Ramos (cell line): ENCODE measurements at regions not wholly inside any gene's neighbourhood (a gene's known extent, or its start where the extent isn't known, plus 50 kb on each side); places are given as distances from the start of the nearest gene placed in this dataset.

Source experiments
- in situ Hi-C: fragments of 300-500 bp; cut with MboI; formaldehyde crosslinking; loops from one replicate; pipeline ENCODE4 v1.14.3; 2022; ENCODE audit warnings: low sequenced_read_pairs; ENCODE audit not compliant: unreplicated experiment

- in situ Hi-C loops = no loop called here
Observed at GRCh38 chr19:32202244-32202643, 143.2 kb upstream of the ZNF507 start.

- in situ Hi-C loops = no loop called here
Observed at GRCh38 chr19:32203161-32203560, 142.2 kb upstream of the ZNF507 start.

GRCh38 chr19:32206065-32206464 is 139.3 kb upstream of the ZNF507 start:
- in situ Hi-C loops = no loop called here

- in situ Hi-C loops = no loop called here
Observed at GRCh38 chr19:32208060-32208459, 137.3 kb upstream of the ZNF507 start.

GRCh38 chr19:32219392-32219791 is 126.0 kb upstream of the ZNF507 start:
- in situ Hi-C loops = no loop called here

GRCh38 chr19:32219881-32220472 is 125.4 kb upstream of the ZNF507 start:
- in situ Hi-C loops = no loop called here

- in situ Hi-C loops = no loop called here
Observed at GRCh38 chr19:32220951-32221350, 124.5 kb upstream of the ZNF507 start.

- in situ Hi-C loops = no loop called here
Observed at GRCh38 chr19:32222556-32222955, 122.9 kb upstream of the ZNF507 start.

- in situ Hi-C loops = no loop called here
Observed at GRCh38 chr19:32223106-32223505, 122.3 kb upstream of the ZNF507 start.

- in situ Hi-C loops = no loop called here
Observed at GRCh38 chr19:32223595-32224370, 121.6 kb upstream of the ZNF507 start.

- in situ Hi-C loops = loop anchor here (25.0 kb wide), 1 partner anchor 1537 kb away; no protein-coding TSS in a partner anchor
Observed at GRCh38 chr19:32224371-32225244, 120.8 kb upstream of the ZNF507 start.

GRCh38 chr19:32227561-32228165 is 117.7 kb upstream of the ZNF507 start:
- in situ Hi-C loops = loop anchor here (25.0 kb wide), 1 partner anchor 1540 kb away; no protein-coding TSS in a partner anchor

GRCh38 chr19:32230441-32230840 is 115.0 kb upstream of the ZNF507 start:
- in situ Hi-C loops = loop anchor here (25.0 kb wide), 1 partner anchor 1543 kb away; no protein-coding TSS in a partner anchor

GRCh38 chr19:32231020-32231419 is 114.4 kb upstream of the ZNF507 start:
- in situ Hi-C loops = loop anchor here (25.0 kb wide), 1 partner anchor 1544 kb away; no protein-coding TSS in a partner anchor

GRCh38 chr19:32231691-32232090 is 113.7 kb upstream of the ZNF507 start:
- in situ Hi-C loops = loop anchor here (25.0 kb wide), 1 partner anchor 1544 kb away; no protein-coding TSS in a partner anchor

GRCh38 chr19:32232449-32232848 is 113.0 kb upstream of the ZNF507 start:
- in situ Hi-C loops = loop anchor here (25.0 kb wide), 1 partner anchor 1545 kb away; no protein-coding TSS in a partner anchor

GRCh38 chr19:32233091-32233490 is 112.3 kb upstream of the ZNF507 start:
- in situ Hi-C loops = loop anchor here (25.0 kb wide), 1 partner anchor 1546 kb away; no protein-coding TSS in a partner anchor

GRCh38 chr19:32233885-32234284 is 111.5 kb upstream of the ZNF507 start:
- in situ Hi-C loops = loop anchor here (25.0 kb wide), 1 partner anchor 1547 kb away; no protein-coding TSS in a partner anchor

GRCh38 chr19:32234663-32235217 is 110.7 kb upstream of the ZNF507 start:
- in situ Hi-C loops = loop anchor here (25.0 kb wide), 1 partner anchor 1547 kb away; no protein-coding TSS in a partner anchor
